CD4-positive, alpha-beta T cell (primary cell): ENCODE measurements at regions not wholly inside any gene's neighbourhood (a gene's known extent, or its start where the extent isn't known, plus 50 kb on each side); places are given as distances from the start of the nearest gene placed in this dataset.

Experiments used
- ATAC-seq: fragments of 200-7000 bp; cut with Tn5 transposase; one replicate; pipeline ENCODE4 v1.10.0; 2022; ENCODE audit warnings: mild to moderate bottlenecking; ENCODE audit not compliant: poor library complexity
- CTCF ChIA-PET: fragments of 350-600 bp; sonication (Branson Sonifier 250); formaldehyde crosslinking; loops from one replicate; lab custom pipeline; 2021; ENCODE audit warnings: antibody characterized with exemption, inconsistent platforms; lab: Charles Lee
- POLR2A ChIA-PET: fragments of 350-600 bp; sonication (Branson Sonifier 250); formaldehyde crosslinking; loops from one replicate; lab custom pipeline; 2021; ENCODE audit warnings: antibody characterized with exemption, inconsistent platforms; lab: Charles Lee
- DNase-seq, 14 experiments: peaks; one replicate each; pipeline ENCODE4 v3.0.0-alpha.2; 2013 to 2020; ENCODE audit warnings: mixed read lengths in 2 of 14
- H3K27ac ChIP-seq, 2 donors: one replicate each; pipeline versions ENCODE4 v1.5.1 to v1.7.0; 2013; ENCODE audit warnings: low read length in 2 of 2, low read depth in 1 of 2, mild to moderate bottlenecking in 1 of 2
- H3K27me3 ChIP-seq, 2 experiments: 1 replicate in 1 of 2; 2 replicates in 1 of 2; pipeline versions ENCODE4 v1.6.1 to v1.7.0; 2013; ENCODE audit warnings: low read length in 2 of 2, control low read depth in 1 of 2, mild to moderate bottlenecking in 1 of 2, moderate library complexity in 1 of 2; ENCODE audit not compliant: insufficient read depth in 2 of 2, control insufficient read depth in 1 of 2
- H3K36me3 ChIP-seq: one replicate; pipeline ENCODE4 v1.6.1; 2013; ENCODE audit warnings: low read length, control low read depth; ENCODE audit not compliant: insufficient read depth
- H3K4me1 ChIP-seq: one replicate; pipeline ENCODE4 v1.6.1; 2013; ENCODE audit warnings: low read length, control low read depth; ENCODE audit not compliant: insufficient read depth
- H3K4me3 ChIP-seq: one replicate; pipeline ENCODE4 v1.5.1; 2013; ENCODE audit warnings: mild to moderate bottlenecking, low read length, moderate library complexity
- H3K9me3 ChIP-seq, 2 experiments: 1 replicate in 1 of 2; 2 replicates in 1 of 2; pipeline versions ENCODE4 v1.6.1 to v1.7.0; 2013; ENCODE audit warnings: low read length in 2 of 2, mild to moderate bottlenecking in 2 of 2, control low read depth in 1 of 2, moderate library complexity in 1 of 2; ENCODE audit not compliant: control insufficient read depth in 1 of 2, insufficient read depth in 1 of 2
- H3K27ac Mint-ChIP-seq: one replicate; pipeline ENCODE4 v1.8.0; 2020; ENCODE audit warnings: mixed read lengths
- H3K27me3 Mint-ChIP-seq: one replicate; pipeline ENCODE4 v1.8.0; 2021; ENCODE audit warnings: mixed read lengths
- H3K36me3 Mint-ChIP-seq: one replicate; pipeline ENCODE4 v1.8.0; 2021; ENCODE audit warnings: low read depth, mixed read lengths
- H3K4me1 Mint-ChIP-seq: one replicate; pipeline ENCODE4 v1.8.0; 2021; ENCODE audit warnings: low read depth, mixed read lengths
- H3K4me3 Mint-ChIP-seq: one replicate; pipeline ENCODE4 v1.8.0; 2020; ENCODE audit warnings: mild to moderate bottlenecking, mixed read lengths
- H3K9me3 Mint-ChIP-seq: one replicate; pipeline ENCODE4 v1.8.0; 2020; ENCODE audit warnings: mixed read lengths
- CTCF ChIP-seq: fragments of 200-600 bp; IDR thresholded peaks from one replicate; pipeline ENCODE4 v1.8.0; 2022; ENCODE audit warnings: antibody characterized with exemption, mild to moderate bottlenecking
- intact Hi-C, 2 experiments: fragments of 100-400 bp; cut with DNase I in 1 of 2; cut with micrococcal nuclease in 1 of 2; formaldehyde crosslinking; loops; one replicate each; pipeline versions ENCODE4 v1.15.1 to v1.9.0; 2023 to 2025; cut with DNase I, micrococcal nuclease

GRCh38 chr19:32202244-32202643, 143.2 kb upstream of the ZNF507 start:
- DNase-seq = no peak
- H3K36me3 Mint-ChIP-seq = no peaks in the 10 kb centered on the region
- H3K27me3 Mint-ChIP-seq = peaks cover 23% of the 10 kb centered on the region
- no peak overlapping the region for H3K27ac ChIP-seq
- H3K4me1 Mint-ChIP-seq = no peaks in the 10 kb centered on the region
- no peaks in the 10 kb centered on the region for H3K27me3 ChIP-seq
- H3K27ac Mint-ChIP-seq = no peak overlapping the region
- no peak for TF ChIP-seq CTCF
- peaks cover 5% of the 10 kb centered on the region for H3K4me1 ChIP-seq
- H3K9me3 Mint-ChIP-seq = no peaks in the 10 kb centered on the region
- H3K4me3 ChIP-seq = no peak overlapping the region
- CTCF ChIA-PET = no interaction called here
- H3K9me3 ChIP-seq = peaks cover 0 to 4% of the 10 kb centered on the region in 2 experiments
- intact Hi-C loops = no loop called here
- no peak overlapping the region for H3K4me3 Mint-ChIP-seq
- POLR2A ChIA-PET = no interaction called here
- no peak for ATAC-seq
- H3K36me3 ChIP-seq = no peaks in the 10 kb centered on the region

DNA sequence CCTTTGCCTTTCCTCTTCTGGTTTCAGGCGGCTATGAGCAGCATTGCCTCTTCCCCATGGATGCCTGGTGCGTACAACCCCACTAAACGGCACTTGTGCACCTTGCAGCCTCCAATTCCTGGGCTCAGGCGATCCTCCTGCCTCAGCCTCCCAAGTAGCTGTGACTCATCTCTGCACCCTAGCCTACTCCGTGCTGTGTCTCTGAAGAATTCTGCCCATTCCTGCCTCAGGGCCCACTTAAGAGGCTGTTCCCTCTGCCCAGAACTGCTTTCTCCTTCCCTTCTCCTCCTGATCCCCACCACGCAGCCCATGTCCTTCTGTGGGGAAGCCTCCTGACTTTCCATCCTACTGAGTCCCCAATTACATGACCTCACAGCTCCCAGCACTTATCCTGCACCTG, 142.2 kb upstream of the ZNF507 start:
- POLR2A ChIA-PET = no interaction called here
- DNase-seq = no peak
- ATAC-seq = no peak
- H3K36me3 ChIP-seq = no peaks in the 10 kb centered on the region
- no peak overlapping the region for H3K4me3 ChIP-seq
- no peak overlapping the region for H3K27ac Mint-ChIP-seq
- no peaks in the 10 kb centered on the region for H3K27me3 ChIP-seq
- intact Hi-C loops = no loop called here
- no peak overlapping the region for H3K27ac ChIP-seq
- peaks cover 0 to 8% of the 10 kb centered on the region in 2 experiments for H3K9me3 ChIP-seq
- no peak overlapping the region for H3K4me3 Mint-ChIP-seq
- H3K9me3 Mint-ChIP-seq = no peaks in the 10 kb centered on the region
- peaks cover 5% of the 10 kb centered on the region for H3K4me1 ChIP-seq
- CTCF ChIA-PET = no interaction called here
- H3K36me3 Mint-ChIP-seq = no peaks in the 10 kb centered on the region
- H3K27me3 Mint-ChIP-seq = peaks cover 25% of the 10 kb centered on the region
- no peak for TF ChIP-seq CTCF
- no peaks in the 10 kb centered on the region for H3K4me1 Mint-ChIP-seq

DNA sequence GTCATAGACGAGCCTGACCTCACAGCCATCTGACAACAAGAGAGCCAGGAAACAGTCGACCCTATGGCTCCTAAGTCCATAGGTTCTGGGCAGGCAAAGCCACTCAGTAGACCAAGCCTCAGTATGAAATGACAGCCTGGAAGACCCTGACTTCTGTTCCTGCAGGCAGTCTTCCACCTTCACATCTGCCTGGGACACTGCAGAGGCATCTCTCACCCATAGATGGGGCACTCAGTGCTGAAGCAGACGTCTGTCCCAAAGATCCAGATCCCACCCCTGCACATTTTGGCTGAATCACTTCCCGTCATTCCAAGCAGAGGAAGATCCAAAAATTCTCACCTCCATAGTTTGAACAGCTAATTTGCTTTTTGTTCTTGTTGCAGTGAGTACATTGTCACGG, 139.3 kb upstream of the ZNF507 start:
- Histone ChIP-seq H3K4me1 (peaks cover 5% of the 10 kb centered on the region), H3K9me3 (peaks cover 3 to 8% of the 10 kb centered on the region in 2 experiments), H3K36me3 (no peaks in the 10 kb centered on the region), H3K4me3 (no peak overlapping the region), H3K27ac (no peak overlapping the region), H3K27me3 (no peaks in the 10 kb centered on the region)
- no peaks in the 10 kb centered on the region for H3K4me1 Mint-ChIP-seq
- ATAC-seq = no peak
- no peaks in the 10 kb centered on the region for H3K36me3 Mint-ChIP-seq
- ChIA-PET CTCF (no interaction called here), POLR2A (no interaction called here)
- H3K27me3 Mint-ChIP-seq = peaks cover 27% of the 10 kb centered on the region
- intact Hi-C loops = no loop called here
- no peak overlapping the region for H3K4me3 Mint-ChIP-seq
- no peak for TF ChIP-seq CTCF
- DNase-seq = no peak
- peaks cover 2% of the 10 kb centered on the region for H3K9me3 Mint-ChIP-seq
- no peak overlapping the region for H3K27ac Mint-ChIP-seq
